ENCODE measurements at regions not wholly inside any gene's neighbourhood (a gene's known extent, or its start where the extent isn't known, plus 50 kb on each side); places are given as distances from the start of the nearest gene placed in this dataset.

DNA sequence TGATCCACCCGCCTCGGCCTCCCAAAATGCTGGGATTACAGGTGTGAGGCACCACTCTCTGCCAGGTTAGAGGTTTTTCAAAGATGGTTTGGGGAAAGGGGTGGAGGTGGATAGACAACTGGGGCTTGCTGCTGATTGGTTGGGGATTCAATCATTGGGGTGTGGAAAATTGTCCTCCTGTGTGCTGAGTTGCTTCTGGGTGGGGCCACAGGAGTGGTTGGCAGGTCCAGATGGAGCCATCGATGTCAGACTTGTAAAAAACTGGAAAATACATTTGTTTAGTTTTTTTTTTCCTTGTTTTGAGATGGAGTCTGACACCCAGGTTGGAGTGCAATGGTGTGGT, 61.9 kb upstream of the CLINT1 start:
- DNase-seq = no peak

GRCh38 chr5:157918811-157919742, 60.1 kb upstream of the CLINT1 start:
- no peak for DNase-seq

DNA sequence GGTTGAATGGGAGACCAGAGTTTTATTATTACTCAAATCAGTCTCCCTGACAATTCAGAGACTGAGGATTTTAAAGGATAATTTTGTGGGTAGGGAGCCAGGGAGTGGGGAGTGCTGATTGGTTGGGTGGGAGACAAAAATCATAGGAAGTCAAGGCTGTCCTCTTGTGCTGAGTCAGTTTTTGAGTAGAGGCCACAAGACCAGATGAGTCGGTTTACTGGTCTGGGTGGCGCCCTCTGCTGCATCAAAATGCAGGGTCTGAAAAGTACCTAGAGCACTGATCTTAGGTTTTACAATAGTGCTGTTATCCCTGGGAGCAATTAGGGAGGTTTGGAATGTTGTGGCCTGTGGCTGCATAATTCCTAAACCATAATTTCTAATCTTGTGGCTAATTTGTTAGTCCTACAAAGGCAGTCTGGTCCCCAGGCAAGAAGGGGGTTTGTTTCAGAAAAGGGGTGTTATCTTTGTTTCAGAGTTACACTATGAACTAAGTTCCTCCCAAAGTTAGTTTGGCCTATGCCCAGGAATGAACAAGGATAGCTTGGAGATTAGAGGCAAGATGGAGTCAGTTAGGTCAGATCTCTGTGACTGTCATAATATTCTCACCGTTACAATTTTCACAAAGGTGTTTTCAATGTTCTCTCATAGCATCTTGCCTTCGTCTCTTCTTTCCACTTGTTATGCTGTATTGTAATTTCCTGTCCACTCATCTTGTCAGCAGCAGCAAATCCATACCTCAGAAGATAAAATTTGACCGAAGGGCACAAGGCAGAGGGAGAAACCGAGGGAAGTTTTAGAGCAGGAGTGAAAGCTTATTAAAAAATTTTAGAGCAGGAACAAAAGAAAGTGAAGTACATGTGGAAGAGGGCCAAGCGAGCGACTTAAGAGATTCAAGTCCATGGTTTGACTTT, 59.2 kb upstream of the CLINT1 start:
- peak; percentile 29 for DNase-seq

DNA sequence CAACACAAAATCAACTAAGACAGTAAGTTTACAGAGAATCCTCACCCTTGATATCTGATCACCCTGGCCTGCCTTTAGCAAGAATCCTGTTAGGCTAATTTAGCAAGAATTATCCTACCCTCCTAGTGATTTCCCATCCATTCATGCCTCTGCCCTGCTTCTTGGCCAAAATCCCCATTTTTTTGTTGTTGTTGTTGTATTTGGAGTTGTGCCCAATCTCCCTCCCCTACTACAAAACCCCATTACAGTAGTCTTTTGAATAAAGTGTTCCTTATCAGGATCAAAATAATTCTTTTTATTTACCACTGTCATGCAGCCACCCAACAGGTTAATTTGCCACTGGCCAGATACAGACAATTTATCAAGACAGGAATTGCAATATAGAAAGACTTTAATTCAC, 58.5 kb upstream of the CLINT1 start:
- no peak for DNase-seq

DNA sequence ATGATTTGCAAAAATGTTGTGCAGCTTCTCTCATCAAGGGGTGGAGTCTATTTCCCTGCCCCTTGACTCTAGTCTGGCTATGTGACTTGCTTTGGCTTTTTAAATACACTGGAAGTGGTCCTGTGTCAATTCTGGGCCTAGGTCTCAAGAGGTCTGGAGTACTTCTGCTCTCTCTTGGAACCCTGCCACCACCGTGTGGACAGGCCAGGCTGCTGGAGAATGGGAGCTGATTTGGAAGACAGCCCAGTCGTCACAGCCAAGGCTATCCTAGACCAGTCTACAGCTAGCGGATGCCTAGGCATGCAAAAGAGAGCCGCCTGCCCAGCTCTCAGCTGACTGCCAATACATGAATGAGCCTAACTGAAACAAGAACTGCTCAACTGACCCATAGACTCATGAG, 56.7 kb upstream of the CLINT1 start:
- DNase-seq = no peak

DNA sequence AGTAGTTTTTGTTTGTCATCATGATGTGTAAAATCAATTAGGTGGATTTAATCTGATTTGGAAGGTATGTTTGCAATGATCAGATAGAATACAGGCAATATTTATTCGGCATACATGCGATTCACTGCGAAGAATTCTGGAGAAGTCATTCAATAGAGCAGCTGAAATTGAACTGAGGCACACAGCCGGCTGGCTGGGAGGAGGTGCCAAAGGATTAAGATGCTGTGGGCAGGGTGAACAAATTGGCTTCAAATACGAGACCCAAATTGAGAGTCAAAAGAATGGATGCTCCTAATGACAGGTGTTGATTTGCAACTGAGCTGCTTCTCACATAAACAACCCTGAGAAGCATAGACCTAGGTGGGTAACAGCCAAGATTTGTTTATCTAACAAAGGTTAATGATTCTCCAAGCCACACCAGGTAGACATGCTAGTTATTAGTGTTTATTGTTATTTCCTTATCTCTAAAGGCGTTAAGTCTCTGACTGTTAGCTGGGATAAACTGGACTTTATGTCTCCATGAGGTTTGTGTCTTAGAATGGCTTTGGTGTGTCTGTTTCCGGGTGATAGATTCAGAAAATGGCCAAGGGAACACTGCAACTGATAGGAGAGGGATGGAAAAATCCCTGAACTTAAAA, 55.3 kb upstream of the CLINT1 start:
- DNase-seq = no peak

- DNase-seq = no peak
These were observed 54.6 kb upstream of the CLINT1 start for GRCh38 chr5:157913575-157913974.

GRCh38 chr5:157912621-157913325, 53.8 kb upstream of the CLINT1 start:
- no peak for DNase-seq

DNA sequence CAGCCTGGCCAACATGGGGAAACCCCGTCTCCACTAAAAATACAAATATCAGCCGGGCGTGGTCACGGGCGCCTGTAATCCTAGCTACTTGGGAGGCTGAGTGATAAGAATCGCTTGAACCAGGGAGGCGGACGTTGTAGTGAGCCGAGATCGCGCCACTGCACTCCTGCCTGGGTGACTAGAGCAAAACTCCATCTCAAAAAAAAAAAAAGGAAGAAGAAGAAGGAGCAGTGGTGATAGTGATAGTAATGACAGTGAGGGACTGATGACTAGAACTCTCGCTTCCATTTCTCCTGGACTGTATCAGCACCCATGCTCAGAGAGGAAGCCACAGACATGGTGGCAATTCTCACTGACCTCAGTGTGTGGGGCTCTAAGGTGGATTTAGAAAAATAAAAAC, 52.6 kb upstream of the CLINT1 start:
- no peak for DNase-seq

Data from activated CD4-positive, alpha-beta T cell treated with anti-CD3 and anti-CD28 coated beads for 1 hour (primary cell).